B cell (primary cell): ENCODE measurements at regions not wholly inside any gene's neighbourhood (a gene's known extent, or its start where the extent isn't known, plus 50 kb on each side); places are given as distances from the start of the nearest gene placed in this dataset.

ENCODE experiments used
- EZH2 ChIP-seq: IDR thresholded peaks from 2 replicates; pipeline ENCODE4 v1.6.1; 2012; ENCODE audit warnings: borderline replicate concordance, low read depth, mild to moderate bottlenecking, moderate library complexity, low read length; ENCODE audit not compliant: insufficient read depth, poor library complexity, severe bottlenecking
- TF ChIP-seq, protein P1 (sequence below): fragments of 200-600 bp; IDR thresholded peaks from one replicate; pipeline ENCODE4 v1.8.0; 2022; ENCODE audit warnings: antibody characterized with exemption, mild to moderate bottlenecking

DNA sequence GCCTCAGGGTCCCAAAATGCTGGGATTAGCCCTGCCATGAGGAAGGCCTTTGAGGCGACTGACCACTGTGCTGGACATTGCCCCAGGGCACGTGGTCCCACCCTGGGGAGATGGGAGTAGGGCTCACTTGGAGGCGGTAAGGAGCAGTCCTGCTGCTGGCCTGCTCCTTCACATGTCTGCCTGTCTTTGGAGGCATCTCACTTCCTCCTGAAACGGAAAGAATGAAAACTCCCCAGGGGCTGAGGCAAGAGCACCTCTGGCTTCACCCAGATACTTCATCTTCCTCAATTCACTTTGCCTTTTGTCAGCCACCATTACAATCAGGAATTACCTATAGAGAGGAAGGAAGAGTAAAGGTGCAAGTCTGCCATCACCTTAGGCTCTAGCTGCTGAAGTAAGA is 59.9 kb upstream of the GATA6 start:
- TF ChIP-seq, protein P1, sequence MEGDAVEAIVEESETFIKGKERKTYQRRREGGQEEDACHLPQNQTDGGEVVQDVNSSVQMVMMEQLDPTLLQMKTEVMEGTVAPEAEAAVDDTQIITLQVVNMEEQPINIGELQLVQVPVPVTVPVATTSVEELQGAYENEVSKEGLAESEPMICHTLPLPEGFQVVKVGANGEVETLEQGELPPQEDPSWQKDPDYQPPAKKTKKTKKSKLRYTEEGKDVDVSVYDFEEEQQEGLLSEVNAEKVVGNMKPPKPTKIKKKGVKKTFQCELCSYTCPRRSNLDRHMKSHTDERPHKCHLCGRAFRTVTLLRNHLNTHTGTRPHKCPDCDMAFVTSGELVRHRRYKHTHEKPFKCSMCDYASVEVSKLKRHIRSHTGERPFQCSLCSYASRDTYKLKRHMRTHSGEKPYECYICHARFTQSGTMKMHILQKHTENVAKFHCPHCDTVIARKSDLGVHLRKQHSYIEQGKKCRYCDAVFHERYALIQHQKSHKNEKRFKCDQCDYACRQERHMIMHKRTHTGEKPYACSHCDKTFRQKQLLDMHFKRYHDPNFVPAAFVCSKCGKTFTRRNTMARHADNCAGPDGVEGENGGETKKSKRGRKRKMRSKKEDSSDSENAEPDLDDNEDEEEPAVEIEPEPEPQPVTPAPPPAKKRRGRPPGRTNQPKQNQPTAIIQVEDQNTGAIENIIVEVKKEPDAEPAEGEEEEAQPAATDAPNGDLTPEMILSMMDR, result no peak
- no peak for TF ChIP-seq EZH2
